Vagina (tissue), 2 donors: ENCODE measurements at regions not wholly inside any gene's neighbourhood (a gene's known extent, or its start where the extent isn't known, plus 50 kb on each side); places are given as distances from the start of the nearest gene placed in this dataset.

Source experiments
- CTCF ChIP-seq, 3 experiments: fragments of 450-650 bp in 2 of 3; fragments of 200-600 bp in 1 of 3; sonication (generic) in 1 of 3; IDR thresholded peaks; one replicate each; pipeline ENCODE4 v1.5.1; 2017 to 2019; ENCODE audit warnings: antibody characterized with exemption in 3 of 3, mild to moderate bottlenecking in 2 of 3, moderate library complexity in 2 of 3
- POLR2A ChIP-seq, 2 donors: fragments of 450-650 bp; IDR thresholded peaks; one replicate each; pipeline ENCODE4 v1.6.1; 2017; ENCODE audit warnings: antibody characterized with exemption in 2 of 2, mild to moderate bottlenecking in 2 of 2, moderate library complexity in 2 of 2
- POLR2AphosphoS5 ChIP-seq, 2 donors: sonication (generic); formaldehyde crosslinking; IDR thresholded peaks; one replicate each; pipeline ENCODE4 v1.9.0; 2017; ENCODE audit warnings: antibody characterized with exemption in 2 of 2, mild to moderate bottlenecking in 2 of 2, low read depth in 1 of 2; ENCODE audit not compliant: insufficient read depth in 1 of 2

- TF ChIP-seq CTCF (IDR thresholded peaks at IDR 0.05), result no peak
- no peak for TF ChIP-seq POLR2A (IDR thresholded peaks at IDR 0.05)
- TF ChIP-seq POLR2AphosphoS5 (IDR thresholded peaks at IDR 0.05; ENCODE audit: insufficient read depth in 1 of 2, low read depth in 1 of 2), result no peak
Measured at GRCh38 chr2:175342085-175342484, 160.6 kb upstream of the ATP5MC3 start.
